ENCODE measurements at regions not wholly inside any gene's neighbourhood (a gene's known extent, or its start where the extent isn't known, plus 50 kb on each side); places are given as distances from the start of the nearest gene placed in this dataset.
"Not testable (repeated sequence)": the region's sequence is repeated elsewhere in the genome, so short reads cannot be mapped to it uniquely, and the experiment has no call there.

GRCh38 chr4:137979938-137980337 is 262.2 kb downstream of the SLC7A11 start:
- Mint-ChIP-seq H3K9me3 (no peaks in the 10 kb centered on the region), H3K27ac (no peak overlapping the region), H3K27me3 (no peaks in the 10 kb centered on the region), H3K36me3 (ENCODE audit: low read depth) (no peaks in the 10 kb centered on the region), H3K4me1 (ENCODE audit: low read depth) (no peaks in the 10 kb centered on the region), H3K4me3 (no peak overlapping the region)
- intact Hi-C loops (cut with micrococcal nuclease): no loop called here

DNA sequence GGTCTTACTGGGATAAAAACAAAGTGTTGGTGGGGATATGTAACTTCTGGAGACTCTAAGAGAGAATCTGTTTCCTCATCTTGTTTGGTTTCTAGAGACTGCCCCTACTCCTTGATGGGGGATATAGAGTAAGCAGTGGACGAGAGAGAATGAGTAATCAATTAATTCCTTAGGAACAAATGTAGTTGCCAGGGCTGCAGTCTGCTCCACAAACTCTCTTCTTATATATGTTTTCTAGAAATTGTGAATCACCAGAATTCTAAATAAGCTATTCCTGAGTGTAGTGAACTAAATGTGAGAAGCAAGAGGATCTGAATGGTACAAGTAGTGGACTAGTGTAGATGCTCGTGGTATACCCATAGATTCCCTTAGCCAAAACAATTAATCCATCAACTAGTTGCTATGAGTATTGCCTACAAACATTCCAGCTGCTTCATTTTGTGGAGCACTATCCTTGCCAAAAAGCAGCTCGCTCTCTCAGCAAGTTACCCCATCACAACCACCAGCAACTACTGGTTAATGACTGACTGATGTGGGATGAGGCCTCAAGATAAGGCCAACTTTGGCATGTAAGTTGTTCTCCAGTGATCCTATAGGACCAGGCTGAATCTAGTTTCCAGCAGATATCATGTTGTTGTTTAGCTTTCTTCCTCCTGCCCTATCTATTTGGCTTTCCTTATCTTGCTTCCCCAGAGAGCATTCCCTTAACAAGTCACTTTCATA is 273.0 kb downstream of the SLC7A11 start:
- Mint-ChIP-seq H3K9me3 (peaks cover 18% of the 10 kb centered on the region), H3K27ac (no peak overlapping the region), H3K4me1 (ENCODE audit: low read depth) (no peaks in the 10 kb centered on the region), H3K36me3 (ENCODE audit: low read depth) (no peaks in the 10 kb centered on the region), H3K27me3 (no peaks in the 10 kb centered on the region), H3K4me3 (no peak overlapping the region)
- intact Hi-C loops (cut with micrococcal nuclease): no loop called here

GRCh38 chr4:137967480-137968190 is 274.5 kb downstream of the SLC7A11 start:
- Mint-ChIP-seq H3K36me3 (ENCODE audit: low read depth) (no peaks in the 10 kb centered on the region), H3K27me3 (no peaks in the 10 kb centered on the region), H3K4me1 (ENCODE audit: low read depth) (no peaks in the 10 kb centered on the region), H3K4me3 (no peak overlapping the region), H3K27ac (no peak overlapping the region), H3K9me3 (peaks cover 18% of the 10 kb centered on the region)
- intact Hi-C loops (cut with micrococcal nuclease): no loop called here

DNA sequence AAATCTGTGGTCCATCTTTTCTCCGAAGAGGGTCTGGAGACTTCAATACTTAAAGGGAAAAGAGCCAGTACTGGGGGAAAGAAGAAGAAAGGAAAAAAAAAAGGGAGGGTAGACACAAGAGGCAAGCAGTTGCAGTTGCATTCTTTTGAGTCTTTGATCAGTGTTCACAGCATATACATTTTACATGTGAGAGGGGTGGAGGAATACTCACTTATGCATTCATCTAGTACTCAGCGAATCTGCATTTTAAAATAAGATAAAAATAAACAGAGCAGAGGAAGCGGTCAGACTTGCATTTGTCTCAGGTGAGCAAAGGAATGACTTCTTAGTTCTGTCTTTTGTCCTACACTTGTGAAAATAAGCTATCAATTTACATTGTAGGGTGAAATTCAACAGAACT is 275.6 kb downstream of the SLC7A11 start:
- intact Hi-C loops (cut with micrococcal nuclease): no loop called here
- no peaks in the 10 kb centered on the region for H3K36me3 Mint-ChIP-seq (ENCODE audit: low read depth)
- H3K4me1 Mint-ChIP-seq (ENCODE audit: low read depth): no peaks in the 10 kb centered on the region

GRCh38 chr4:137961051-137961438 is 281.1 kb downstream of the SLC7A11 start:
- H3K27ac Mint-ChIP-seq: no peak overlapping the region
- intact Hi-C loops (cut with micrococcal nuclease): no loop called here

More for the DNA sequence above, 275.6 kb downstream of the SLC7A11 start:
- no peaks in the 10 kb centered on the region for H3K27me3 Mint-ChIP-seq
- no peak overlapping the region for H3K4me3 Mint-ChIP-seq
- no peak overlapping the region for H3K27ac Mint-ChIP-seq
- H3K9me3 Mint-ChIP-seq: peaks cover 18% of the 10 kb centered on the region

DNA sequence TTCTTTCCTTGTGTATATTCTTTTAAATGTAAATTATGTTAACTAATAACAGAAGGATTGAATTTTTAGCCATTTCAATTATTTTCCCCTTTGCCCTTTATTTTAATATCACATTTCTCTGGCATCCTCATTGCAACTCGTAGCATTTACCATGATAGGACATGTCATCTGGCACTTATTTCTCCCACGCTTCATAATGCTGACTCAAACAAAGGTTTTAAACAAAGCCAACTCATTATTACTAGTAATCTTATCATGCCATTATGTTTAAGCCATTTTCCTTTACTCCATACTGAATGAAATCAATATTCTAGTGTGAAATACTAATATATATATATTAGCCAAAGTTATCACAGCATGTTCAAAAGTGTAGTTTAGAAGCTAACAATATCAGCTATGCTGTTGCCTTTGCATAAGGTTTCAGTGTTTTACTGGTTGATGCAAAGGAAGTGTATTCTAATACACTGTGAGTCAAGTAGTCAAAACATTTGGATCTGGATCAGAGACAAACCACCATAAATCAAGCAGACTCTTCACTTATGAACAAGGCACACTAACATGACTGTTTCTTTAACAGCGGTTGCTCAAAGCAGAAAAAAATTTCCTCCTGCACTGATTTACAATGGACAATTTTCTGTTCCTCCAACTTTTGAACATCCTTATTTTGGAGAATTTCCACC is 281.6 kb downstream of the SLC7A11 start:
- Mint-ChIP-seq H3K4me1 (ENCODE audit: low read depth) (no peaks in the 10 kb centered on the region), H3K9me3 (no peaks in the 10 kb centered on the region), H3K36me3 (ENCODE audit: low read depth) (no peaks in the 10 kb centered on the region), H3K27me3 (no peaks in the 10 kb centered on the region), H3K27ac (no peak overlapping the region), H3K4me3 (no peak overlapping the region)
- intact Hi-C loops (cut with micrococcal nuclease): no loop called here

More at GRCh38 chr4:137961051-137961438, 281.1 kb downstream of the SLC7A11 start:
- no peaks in the 10 kb centered on the region for H3K4me1 Mint-ChIP-seq (ENCODE audit: low read depth)
- peaks cover 2% of the 10 kb centered on the region for H3K9me3 Mint-ChIP-seq
- H3K4me3 Mint-ChIP-seq: no peak overlapping the region
- no peaks in the 10 kb centered on the region for H3K27me3 Mint-ChIP-seq
- no peaks in the 10 kb centered on the region for H3K36me3 Mint-ChIP-seq (ENCODE audit: low read depth)

DNA sequence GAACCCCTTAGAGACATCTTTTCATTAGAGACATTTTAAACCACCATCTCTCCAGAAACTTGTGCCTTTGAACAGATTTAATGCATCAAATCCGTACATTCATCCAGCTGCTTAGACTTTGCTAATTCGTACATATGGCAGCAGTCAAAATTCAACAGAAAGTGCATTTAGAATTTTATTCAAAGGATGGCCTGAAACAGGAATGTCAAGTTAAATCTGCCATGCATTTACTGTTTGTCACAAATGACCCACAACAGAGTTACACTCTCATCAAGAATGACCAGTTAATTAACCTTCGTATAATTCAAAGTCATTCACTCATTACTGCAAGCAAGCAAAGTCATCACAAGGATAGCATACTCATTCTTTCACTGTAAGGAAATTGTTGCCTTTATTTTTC is 284.3 kb downstream of the SLC7A11 start:
- intact Hi-C loops (cut with micrococcal nuclease): no loop called here
- H3K9me3 Mint-ChIP-seq: no peaks in the 10 kb centered on the region
- H3K36me3 Mint-ChIP-seq (ENCODE audit: low read depth): no peaks in the 10 kb centered on the region
- H3K4me1 Mint-ChIP-seq (ENCODE audit: low read depth): no peaks in the 10 kb centered on the region
- no peaks in the 10 kb centered on the region for H3K27me3 Mint-ChIP-seq
- H3K4me3 Mint-ChIP-seq: no peak overlapping the region
- no peak overlapping the region for H3K27ac Mint-ChIP-seq

DNA sequence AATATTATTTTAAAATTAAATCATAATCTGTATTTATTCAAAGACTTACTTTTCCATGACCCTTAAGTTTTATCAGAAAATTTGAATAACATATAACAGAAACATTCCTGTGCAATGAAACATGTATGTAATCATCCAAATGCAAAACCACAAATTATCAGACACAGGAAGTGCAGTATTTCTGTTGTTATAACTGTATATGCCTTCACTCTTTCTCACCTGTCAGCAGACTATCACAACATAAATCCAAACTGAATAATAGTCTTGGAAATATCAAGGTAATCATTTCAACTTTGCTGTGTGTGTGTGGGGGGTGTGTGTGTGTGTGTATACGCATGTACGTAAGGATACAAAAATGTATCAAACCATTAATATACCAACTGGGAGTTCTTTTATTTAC is 285.9 kb downstream of the SLC7A11 start:
- H3K9me3 Mint-ChIP-seq: no peaks in the 10 kb centered on the region
- no peaks in the 10 kb centered on the region for H3K27me3 Mint-ChIP-seq
- H3K4me3 Mint-ChIP-seq: no peak overlapping the region
- no peak overlapping the region for H3K27ac Mint-ChIP-seq
- intact Hi-C loops (cut with micrococcal nuclease): no loop called here
- H3K36me3 Mint-ChIP-seq (ENCODE audit: low read depth): no peaks in the 10 kb centered on the region
- no peaks in the 10 kb centered on the region for H3K4me1 Mint-ChIP-seq (ENCODE audit: low read depth)

DNA sequence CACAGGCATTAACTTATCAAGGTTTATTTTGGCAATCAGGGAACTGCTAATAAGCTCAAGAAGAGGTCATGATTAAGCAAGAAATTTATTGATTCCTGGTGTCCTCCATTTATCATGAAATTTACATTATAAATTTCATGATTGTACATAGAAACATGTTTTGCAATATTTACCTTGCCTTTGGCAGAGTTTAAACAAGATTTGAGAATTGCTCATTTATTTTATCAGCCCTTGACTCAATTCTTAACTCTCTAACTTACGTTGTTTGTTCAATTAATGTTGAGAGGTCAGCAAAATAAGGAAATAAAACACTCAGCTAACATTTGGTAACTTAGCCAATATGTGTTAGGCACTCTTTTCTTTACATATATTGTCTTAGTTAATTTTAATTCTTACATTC is 286.6 kb downstream of the SLC7A11 start:
- H3K4me1 Mint-ChIP-seq (ENCODE audit: low read depth): no peaks in the 10 kb centered on the region
- no peaks in the 10 kb centered on the region for H3K9me3 Mint-ChIP-seq
- no peak overlapping the region for H3K4me3 Mint-ChIP-seq
- H3K36me3 Mint-ChIP-seq (ENCODE audit: low read depth): no peaks in the 10 kb centered on the region
- H3K27me3 Mint-ChIP-seq: no peaks in the 10 kb centered on the region
- H3K27ac Mint-ChIP-seq: no peak overlapping the region
- intact Hi-C loops (cut with micrococcal nuclease): no loop called here

GRCh38 chr4:137952116-137952515 is 290.0 kb downstream of the SLC7A11 start:
- Mint-ChIP-seq H3K27me3 (no peaks in the 10 kb centered on the region), H3K9me3 (no peaks in the 10 kb centered on the region), H3K4me1 (ENCODE audit: low read depth) (no peaks in the 10 kb centered on the region), H3K4me3 (no peak overlapping the region), H3K27ac (no peak overlapping the region), H3K36me3 (ENCODE audit: low read depth) (no peaks in the 10 kb centered on the region)
- intact Hi-C loops (cut with micrococcal nuclease): no loop called here

DNA sequence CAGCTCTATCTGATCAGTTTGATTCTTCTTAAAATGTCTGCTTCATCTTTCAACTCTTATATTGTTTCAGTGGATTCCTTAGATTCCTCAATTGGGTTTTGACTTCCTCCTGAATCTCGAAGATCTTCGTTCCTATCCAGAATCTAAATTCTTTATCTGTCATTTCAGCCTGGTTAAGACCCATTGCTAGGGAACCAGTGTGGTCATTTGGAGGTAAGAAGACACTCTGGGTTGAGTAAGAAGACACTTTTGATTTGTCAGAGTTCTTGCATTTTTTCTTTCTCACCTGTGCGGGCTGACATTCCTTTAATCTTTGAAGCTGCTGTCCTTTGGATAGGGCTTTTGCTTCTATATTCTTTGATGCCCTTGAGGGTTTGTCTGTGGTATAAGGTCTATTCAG is 291.9 kb downstream of the SLC7A11 start:
- Mint-ChIP-seq H3K27me3 (no peaks in the 10 kb centered on the region), H3K4me1 (ENCODE audit: low read depth) (no peaks in the 10 kb centered on the region), H3K36me3 (ENCODE audit: low read depth) (no peaks in the 10 kb centered on the region), H3K27ac (no peak overlapping the region), H3K4me3 (no peak overlapping the region), H3K9me3 (no peaks in the 10 kb centered on the region)
- intact Hi-C loops (cut with micrococcal nuclease): no loop called here

- no peaks in the 10 kb centered on the region for H3K9me3 Mint-ChIP-seq
- no peak overlapping the region for H3K4me3 Mint-ChIP-seq
- no peaks in the 10 kb centered on the region for H3K4me1 Mint-ChIP-seq (ENCODE audit: low read depth)
- intact Hi-C loops (cut with micrococcal nuclease): no loop called here
- H3K36me3 Mint-ChIP-seq (ENCODE audit: low read depth): no peaks in the 10 kb centered on the region
- H3K27me3 Mint-ChIP-seq: no peaks in the 10 kb centered on the region
- H3K27ac Mint-ChIP-seq: no peak overlapping the region
Measured at GRCh38 chr4:137949746-137950145, 292.4 kb downstream of the SLC7A11 start.

DNA sequence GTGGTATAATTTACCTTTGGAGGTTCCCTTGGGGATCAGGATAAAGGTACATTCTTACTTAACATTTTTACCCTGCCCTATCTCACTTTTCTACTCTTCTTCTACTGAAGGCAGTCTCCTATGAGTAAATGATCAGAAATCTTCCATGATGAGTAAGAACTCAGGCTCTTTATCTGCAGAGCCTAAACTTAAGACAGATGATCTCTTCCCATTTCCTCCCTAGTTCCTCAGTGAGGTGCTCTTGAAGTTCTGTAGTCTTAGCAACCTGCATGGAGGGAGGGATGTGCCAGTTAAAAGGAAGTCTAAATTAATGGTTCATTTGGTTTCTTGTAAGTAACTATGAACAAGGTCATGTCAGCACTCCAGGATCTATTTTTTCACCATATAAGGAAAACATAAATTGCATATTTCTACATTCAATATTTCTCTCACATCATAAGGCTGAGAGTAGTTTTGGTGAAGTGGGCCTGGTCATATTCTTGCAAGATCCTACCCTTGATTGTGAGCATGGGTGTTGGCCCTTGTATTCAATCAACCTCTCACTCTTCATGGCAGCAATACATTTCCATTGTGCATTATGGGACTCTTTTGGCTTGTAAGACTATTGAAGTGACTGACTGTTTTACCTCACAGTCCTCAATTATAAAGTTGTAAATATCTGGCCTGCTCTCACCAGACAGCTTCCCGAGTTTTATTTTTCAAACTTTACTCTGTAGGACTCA is 295.5 kb downstream of the SLC7A11 start:
- H3K9me3 Mint-ChIP-seq: peaks cover 9% of the 10 kb centered on the region
- no peak overlapping the region for H3K27ac Mint-ChIP-seq
- H3K4me3 Mint-ChIP-seq: no peak overlapping the region
- H3K4me1 Mint-ChIP-seq (ENCODE audit: low read depth): no peaks in the 10 kb centered on the region
- intact Hi-C loops (cut with micrococcal nuclease): no loop called here
- H3K36me3 Mint-ChIP-seq (ENCODE audit: low read depth): no peaks in the 10 kb centered on the region
- H3K27me3 Mint-ChIP-seq: no peaks in the 10 kb centered on the region

- intact Hi-C loops (cut with micrococcal nuclease); H3K4me1 Mint-ChIP-seq (ENCODE audit: low read depth); H3K36me3 Mint-ChIP-seq (ENCODE audit: low read depth); H3K27me3 Mint-ChIP-seq; H3K4me3 Mint-ChIP-seq; H3K27ac Mint-ChIP-seq; H3K9me3 Mint-ChIP-seq: not testable (repeated sequence)
Measured at GRCh38 chr4:137942815-137943214, 299.3 kb downstream of the SLC7A11 start.

All from dendritic cell treated with granulocyte-macrophage colony-stimulating factor and Interleukin-4, amounts not matched to agents 40 ng/mL and 50 ng/mL, for 4 days (primary cell).